22Rv1 (cell line): ENCODE measurements at regions not wholly inside any gene's neighbourhood (a gene's known extent, or its start where the extent isn't known, plus 50 kb on each side); places are given as distances from the start of the nearest gene placed in this dataset.

ENCODE experiments used
- ZFX ChIP-seq: fragments of 450-650 bp; IDR thresholded peaks from 2 replicates; pipeline ENCODE4 v1.6.1; 2017; ENCODE audit warnings: antibody characterized with exemption, borderline replicate concordance
- TF ChIP-seq, protein P1 (sequence below): fragments of 450-650 bp; IDR thresholded peaks from 2 replicates; pipeline ENCODE4 v1.5.1; 2017; ENCODE audit warnings: mild to moderate bottlenecking

DNA sequence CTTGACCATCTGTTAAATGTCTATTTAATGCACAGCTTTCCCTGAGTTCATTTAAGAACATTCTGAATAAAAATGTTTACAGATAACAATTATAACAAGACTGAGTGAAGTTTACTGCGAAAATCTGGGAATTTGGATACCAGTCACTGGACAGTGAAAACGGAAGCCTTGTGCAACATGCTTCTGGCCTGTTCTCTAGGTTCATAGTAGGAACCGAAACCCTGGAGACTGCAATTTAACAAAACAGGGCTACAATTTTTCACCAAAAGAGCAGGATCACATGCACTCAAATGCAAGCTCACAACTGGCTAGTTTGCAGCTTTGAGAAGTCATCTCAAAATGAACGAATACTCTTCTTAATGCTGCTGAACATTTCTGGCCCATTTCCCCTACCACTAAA, 435.9 kb downstream of the NR2F2 start:
- TF ChIP-seq, protein P1, sequence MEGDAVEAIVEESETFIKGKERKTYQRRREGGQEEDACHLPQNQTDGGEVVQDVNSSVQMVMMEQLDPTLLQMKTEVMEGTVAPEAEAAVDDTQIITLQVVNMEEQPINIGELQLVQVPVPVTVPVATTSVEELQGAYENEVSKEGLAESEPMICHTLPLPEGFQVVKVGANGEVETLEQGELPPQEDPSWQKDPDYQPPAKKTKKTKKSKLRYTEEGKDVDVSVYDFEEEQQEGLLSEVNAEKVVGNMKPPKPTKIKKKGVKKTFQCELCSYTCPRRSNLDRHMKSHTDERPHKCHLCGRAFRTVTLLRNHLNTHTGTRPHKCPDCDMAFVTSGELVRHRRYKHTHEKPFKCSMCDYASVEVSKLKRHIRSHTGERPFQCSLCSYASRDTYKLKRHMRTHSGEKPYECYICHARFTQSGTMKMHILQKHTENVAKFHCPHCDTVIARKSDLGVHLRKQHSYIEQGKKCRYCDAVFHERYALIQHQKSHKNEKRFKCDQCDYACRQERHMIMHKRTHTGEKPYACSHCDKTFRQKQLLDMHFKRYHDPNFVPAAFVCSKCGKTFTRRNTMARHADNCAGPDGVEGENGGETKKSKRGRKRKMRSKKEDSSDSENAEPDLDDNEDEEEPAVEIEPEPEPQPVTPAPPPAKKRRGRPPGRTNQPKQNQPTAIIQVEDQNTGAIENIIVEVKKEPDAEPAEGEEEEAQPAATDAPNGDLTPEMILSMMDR: no peak
- TF ChIP-seq ZFX: no peak
